Left ventricle myocardium inferior (tissue), 1 donor: ENCODE measurements at regions not wholly inside any gene's neighbourhood (a gene's known extent, or its start where the extent isn't known, plus 50 kb on each side); places are given as distances from the start of the nearest gene placed in this dataset.

Experiments used
- DNase-seq: peaks from one replicate; pipeline ENCODE4 v3.0.0-alpha.2; 2020
- H3K27ac ChIP-seq: fragments of 200-600 bp; replicated peaks from 2 replicates; pipeline ENCODE4 v1.8.0; 2021
- H3K27me3 ChIP-seq: fragments of 200-600 bp; 2 replicates; pipeline ENCODE4 v1.8.0; 2021; ENCODE audit warnings: low read depth
- H3K36me3 ChIP-seq: fragments of 200-600 bp; 2 replicates; pipeline ENCODE4 v1.8.0; 2021
- H3K4me1 ChIP-seq: fragments of 200-600 bp; 2 replicates; pipeline ENCODE4 v1.8.0; 2021
- H3K4me3 ChIP-seq: fragments of 200-600 bp; 2 replicates; pipeline ENCODE4 v1.8.0; 2021; ENCODE audit warnings: mild to moderate bottlenecking, moderate library complexity
- H3K9me3 ChIP-seq: fragments of 200-600 bp; replicated peaks from 2 replicates; pipeline ENCODE4 v1.8.0; 2021
- intact Hi-C: fragments of 100-400 bp; cut with micrococcal nuclease; formaldehyde crosslinking; loops from one replicate; pipeline ENCODE4 v1.11.0; 2022
- TF ChIP-seq, protein P1 (sequence below): fragments of 200-600 bp; IDR thresholded peaks from 2 replicates; pipeline ENCODE4 v1.8.0; 2021; ENCODE audit warnings: antibody characterized with exemption, mild to moderate bottlenecking, borderline replicate concordance
- donor health status: DM: no; HTN: yes; CAD: no; lungs with severe emphysema.

DNA sequence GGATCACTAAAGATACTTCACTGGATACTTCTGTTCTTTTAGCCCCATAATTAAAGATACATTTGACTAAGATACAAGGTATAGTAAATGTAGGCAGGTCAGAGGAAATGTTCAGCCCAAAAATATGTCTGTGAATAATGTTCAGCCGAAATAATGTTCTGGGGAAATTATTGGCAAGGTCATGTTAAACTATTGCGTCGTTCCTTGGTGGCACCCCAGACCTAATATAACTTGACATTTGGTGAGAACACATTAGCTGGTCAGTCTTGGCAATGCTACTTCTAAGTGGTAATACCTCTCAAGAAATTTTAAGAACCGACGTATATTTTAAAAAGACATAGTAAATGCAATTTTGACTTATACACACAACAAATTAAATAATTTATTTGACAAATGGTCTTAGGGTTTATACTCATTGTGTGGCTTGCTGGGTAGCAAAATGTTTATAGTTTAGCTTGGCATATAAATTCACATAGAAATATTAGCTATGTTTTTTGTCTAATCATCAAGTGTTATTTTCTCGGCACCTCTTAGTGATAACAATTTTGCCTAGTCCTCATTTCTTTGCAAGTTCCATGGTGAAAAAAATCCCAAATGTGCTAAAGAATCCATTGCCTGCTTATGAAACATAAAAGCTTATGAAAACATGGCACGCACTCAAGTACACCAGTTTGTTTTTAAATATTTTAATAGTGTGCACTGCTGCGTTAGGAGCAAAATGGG lies 270.3 kb upstream of the NEBL start:
- intact Hi-C loops: no loop called here
- no peak for DNase-seq
- H3K4me1 ChIP-seq: peaks cover under 1% of the 10 kb centered on the region
- peaks cover 14% of the 10 kb centered on the region for H3K27me3 ChIP-seq
- no peaks in the 10 kb centered on the region for H3K36me3 ChIP-seq
- H3K4me3 ChIP-seq: no peak overlapping the region
- no peaks in the 10 kb centered on the region for H3K9me3 ChIP-seq
- H3K27ac ChIP-seq: no peak overlapping the region
- TF ChIP-seq, protein P1, sequence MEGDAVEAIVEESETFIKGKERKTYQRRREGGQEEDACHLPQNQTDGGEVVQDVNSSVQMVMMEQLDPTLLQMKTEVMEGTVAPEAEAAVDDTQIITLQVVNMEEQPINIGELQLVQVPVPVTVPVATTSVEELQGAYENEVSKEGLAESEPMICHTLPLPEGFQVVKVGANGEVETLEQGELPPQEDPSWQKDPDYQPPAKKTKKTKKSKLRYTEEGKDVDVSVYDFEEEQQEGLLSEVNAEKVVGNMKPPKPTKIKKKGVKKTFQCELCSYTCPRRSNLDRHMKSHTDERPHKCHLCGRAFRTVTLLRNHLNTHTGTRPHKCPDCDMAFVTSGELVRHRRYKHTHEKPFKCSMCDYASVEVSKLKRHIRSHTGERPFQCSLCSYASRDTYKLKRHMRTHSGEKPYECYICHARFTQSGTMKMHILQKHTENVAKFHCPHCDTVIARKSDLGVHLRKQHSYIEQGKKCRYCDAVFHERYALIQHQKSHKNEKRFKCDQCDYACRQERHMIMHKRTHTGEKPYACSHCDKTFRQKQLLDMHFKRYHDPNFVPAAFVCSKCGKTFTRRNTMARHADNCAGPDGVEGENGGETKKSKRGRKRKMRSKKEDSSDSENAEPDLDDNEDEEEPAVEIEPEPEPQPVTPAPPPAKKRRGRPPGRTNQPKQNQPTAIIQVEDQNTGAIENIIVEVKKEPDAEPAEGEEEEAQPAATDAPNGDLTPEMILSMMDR: no peak

DNA sequence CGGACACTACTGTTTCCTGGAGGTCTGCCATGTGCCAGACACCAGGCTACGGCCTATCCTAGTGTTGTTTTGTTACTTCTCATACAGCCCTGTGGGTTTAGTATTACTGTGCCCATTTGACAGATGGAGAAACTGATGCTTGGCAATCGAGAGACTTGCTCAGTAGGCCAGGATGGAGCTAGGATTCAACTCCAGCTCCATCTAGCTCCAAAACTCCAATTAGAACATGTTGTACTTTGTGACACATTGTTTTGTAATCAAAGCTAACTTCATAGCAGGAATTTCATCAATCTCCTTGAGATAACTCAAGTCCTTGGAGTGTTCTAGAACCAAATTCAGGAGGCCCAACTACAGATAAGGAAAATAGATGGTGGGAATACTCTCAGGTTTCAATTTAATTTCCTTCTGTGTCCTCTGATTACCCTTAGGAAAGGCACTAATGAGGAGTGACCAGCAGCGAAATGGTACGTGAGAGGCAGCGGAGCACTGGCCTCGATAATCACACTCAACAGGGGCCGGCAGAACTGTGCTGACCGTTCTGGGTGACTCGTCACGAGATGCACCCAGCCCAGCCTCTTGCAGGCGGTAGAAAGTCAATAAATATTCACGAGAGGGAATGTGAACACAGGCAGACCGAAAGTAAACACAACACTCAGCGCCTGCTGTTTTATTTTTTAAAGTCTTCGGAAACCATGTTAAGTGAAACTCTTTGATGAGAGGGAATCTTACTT lies 269.6 kb upstream of the NEBL start:
- intact Hi-C loops: no loop called here
- H3K27me3 ChIP-seq: peaks cover 7% of the 10 kb centered on the region

DNA sequence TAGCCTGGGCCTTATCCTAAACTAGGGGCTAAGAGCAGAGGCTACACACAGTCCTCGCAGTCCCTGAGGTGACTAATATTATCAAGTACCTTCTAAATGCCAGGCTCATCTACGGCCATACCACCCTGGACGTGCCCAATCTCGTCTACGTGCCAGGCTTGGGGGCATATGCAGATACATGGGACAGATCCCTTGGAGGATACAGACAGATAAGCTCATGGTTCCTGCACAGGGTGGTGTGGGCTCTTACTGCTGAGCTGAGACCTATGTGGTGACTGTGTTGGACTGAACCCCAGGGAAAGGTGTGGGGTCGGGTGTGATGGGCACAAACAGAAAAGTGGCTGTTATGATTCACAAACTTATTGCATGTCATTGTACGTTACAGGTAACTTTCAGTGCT lies 268.4 kb upstream of the NEBL start:
- peaks cover 2% of the 10 kb centered on the region for H3K4me1 ChIP-seq
- H3K9me3 ChIP-seq: no peaks in the 10 kb centered on the region
- no peak for DNase-seq
- no peak overlapping the region for H3K27ac ChIP-seq
- no peak overlapping the region for H3K4me3 ChIP-seq
- no peaks in the 10 kb centered on the region for H3K27me3 ChIP-seq
- no peaks in the 10 kb centered on the region for H3K36me3 ChIP-seq
- intact Hi-C loops: no loop called here
- TF ChIP-seq, protein P1: no peak

More for the DNA sequence above, 269.6 kb upstream of the NEBL start:
- no peak overlapping the region for H3K4me3 ChIP-seq
- no peaks in the 10 kb centered on the region for H3K4me1 ChIP-seq
- no peak overlapping the region for H3K27ac ChIP-seq
- no peaks in the 10 kb centered on the region for H3K36me3 ChIP-seq
- TF ChIP-seq, protein P1: no peak
- H3K9me3 ChIP-seq: no peaks in the 10 kb centered on the region
- no peak for DNase-seq

DNA sequence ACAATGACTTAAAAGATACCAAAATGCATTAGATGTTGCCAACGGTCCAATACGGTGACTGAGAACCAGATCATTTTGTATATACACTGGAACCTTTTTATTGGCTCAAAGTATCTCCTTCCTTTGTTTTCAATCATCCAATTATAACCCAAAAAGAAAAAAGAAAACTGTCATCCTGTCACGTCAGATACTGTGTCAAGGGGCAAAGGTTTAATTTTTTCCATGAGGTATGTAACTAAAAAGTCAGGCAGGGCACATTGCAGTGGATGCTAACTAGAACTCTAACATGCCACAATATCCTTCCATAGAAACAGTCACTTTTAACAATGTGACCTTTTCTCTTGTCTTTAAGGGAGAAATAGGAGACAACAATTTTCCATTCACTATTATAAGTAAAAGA lies 267.6 kb upstream of the NEBL start:
- no peak overlapping the region for H3K4me3 ChIP-seq
- no peak for DNase-seq

DNA sequence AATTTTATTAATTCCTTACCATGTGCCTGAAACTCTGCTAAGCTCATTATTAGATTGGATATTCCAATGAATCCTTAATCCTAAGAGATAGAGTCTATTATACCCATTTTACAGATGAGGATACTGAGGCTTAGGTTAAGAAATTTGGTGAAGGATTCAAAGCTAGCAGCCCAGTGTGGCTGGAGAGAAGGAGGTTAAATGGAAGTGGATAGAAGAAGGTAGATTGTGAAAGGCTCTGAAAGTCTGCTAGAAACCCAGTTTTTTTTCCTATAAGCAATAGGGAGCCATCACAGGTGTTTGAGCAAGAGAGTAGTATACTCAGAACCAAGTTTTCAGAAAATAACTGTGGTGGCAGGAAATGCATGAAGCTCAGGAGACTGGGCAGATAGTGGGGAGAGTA lies 265.8 kb upstream of the NEBL start:
- TF ChIP-seq, protein P1: no peak

More for the DNA sequence above, 267.6 kb upstream of the NEBL start:
- intact Hi-C loops: no loop called here
- no peaks in the 10 kb centered on the region for H3K36me3 ChIP-seq
- peaks cover 4% of the 10 kb centered on the region for H3K4me1 ChIP-seq
- TF ChIP-seq, protein P1: no peak
- no peak overlapping the region for H3K27ac ChIP-seq
- H3K27me3 ChIP-seq: no peaks in the 10 kb centered on the region
- no peaks in the 10 kb centered on the region for H3K9me3 ChIP-seq

More for the DNA sequence above, 265.8 kb upstream of the NEBL start:
- H3K4me1 ChIP-seq: peaks cover 4% of the 10 kb centered on the region
- H3K4me3 ChIP-seq: no peak overlapping the region
- intact Hi-C loops: no loop called here
- no peak for DNase-seq
- no peaks in the 10 kb centered on the region for H3K36me3 ChIP-seq
- H3K27me3 ChIP-seq: no peaks in the 10 kb centered on the region
- H3K9me3 ChIP-seq: no peaks in the 10 kb centered on the region
- no peak overlapping the region for H3K27ac ChIP-seq
